ENCODE measurements at regions not wholly inside any gene's neighbourhood (a gene's known extent, or its start where the extent isn't known, plus 50 kb on each side); places are given as distances from the start of the nearest gene placed in this dataset.
A peak's percentile ranks its signal among the peaks of the same experiment; 100 is the strongest.

DNA sequence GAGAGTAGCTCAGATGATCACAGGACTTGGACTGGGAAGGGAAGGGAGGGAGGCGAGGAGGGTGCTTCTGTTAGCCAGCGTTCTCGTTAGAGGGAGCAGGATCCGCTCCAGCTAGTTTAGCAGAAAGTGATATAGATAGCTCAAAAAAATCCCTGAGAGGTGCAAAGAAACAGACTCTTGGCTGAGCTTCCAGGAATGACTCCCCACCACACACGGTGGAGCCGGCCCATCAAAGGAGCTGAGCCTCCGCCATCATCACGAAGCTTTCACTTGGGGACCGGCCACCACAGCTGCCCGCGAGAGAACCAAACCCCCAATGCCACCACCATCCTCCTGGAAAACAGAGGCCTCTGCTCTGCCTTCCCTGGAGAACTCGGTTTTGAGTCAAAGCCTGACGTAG lies 124.6 kb upstream of the BCL2L14 start:
- no peak for DNase-seq
- no peak for ATAC-seq
- no peaks in the 10 kb centered on the region for H3K4me1 ChIP-seq
- intact Hi-C loops (cut with DNase I): no loop called here
- TF ChIP-seq, protein P1, sequence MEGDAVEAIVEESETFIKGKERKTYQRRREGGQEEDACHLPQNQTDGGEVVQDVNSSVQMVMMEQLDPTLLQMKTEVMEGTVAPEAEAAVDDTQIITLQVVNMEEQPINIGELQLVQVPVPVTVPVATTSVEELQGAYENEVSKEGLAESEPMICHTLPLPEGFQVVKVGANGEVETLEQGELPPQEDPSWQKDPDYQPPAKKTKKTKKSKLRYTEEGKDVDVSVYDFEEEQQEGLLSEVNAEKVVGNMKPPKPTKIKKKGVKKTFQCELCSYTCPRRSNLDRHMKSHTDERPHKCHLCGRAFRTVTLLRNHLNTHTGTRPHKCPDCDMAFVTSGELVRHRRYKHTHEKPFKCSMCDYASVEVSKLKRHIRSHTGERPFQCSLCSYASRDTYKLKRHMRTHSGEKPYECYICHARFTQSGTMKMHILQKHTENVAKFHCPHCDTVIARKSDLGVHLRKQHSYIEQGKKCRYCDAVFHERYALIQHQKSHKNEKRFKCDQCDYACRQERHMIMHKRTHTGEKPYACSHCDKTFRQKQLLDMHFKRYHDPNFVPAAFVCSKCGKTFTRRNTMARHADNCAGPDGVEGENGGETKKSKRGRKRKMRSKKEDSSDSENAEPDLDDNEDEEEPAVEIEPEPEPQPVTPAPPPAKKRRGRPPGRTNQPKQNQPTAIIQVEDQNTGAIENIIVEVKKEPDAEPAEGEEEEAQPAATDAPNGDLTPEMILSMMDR (IDR thresholded peaks at IDR 0.05): no peak
- no peaks in the 10 kb centered on the region for H3K9me3 ChIP-seq
- no peaks in the 10 kb centered on the region for H3K36me3 ChIP-seq
- no peak overlapping the region for H3K27ac ChIP-seq
- H3K27me3 ChIP-seq: no peaks in the 10 kb centered on the region
- no peak overlapping the region for H3K4me3 ChIP-seq

DNA sequence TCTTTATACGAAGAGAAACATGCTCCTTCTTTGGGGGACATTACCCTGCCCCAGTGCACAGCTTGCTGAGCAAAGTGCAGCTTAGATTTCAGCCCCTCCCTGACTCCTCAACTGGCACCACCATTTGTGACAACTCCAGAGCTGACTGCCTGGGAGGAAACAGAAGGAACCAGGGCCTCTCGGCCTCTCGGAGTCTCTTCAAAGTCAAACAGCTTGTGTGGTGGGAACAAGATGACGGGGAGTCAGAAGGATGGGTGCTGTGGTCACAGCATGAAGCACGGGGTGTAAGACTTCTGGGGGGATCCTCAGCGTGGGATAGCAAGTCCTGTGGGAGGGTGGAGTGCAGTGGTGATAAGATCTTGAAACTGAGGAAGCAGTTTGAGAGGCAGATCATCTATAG lies 123.5 kb upstream of the BCL2L14 start:
- TF ChIP-seq, protein P1 (IDR thresholded peaks at IDR 0.05): no peak
- intact Hi-C loops (cut with DNase I): no loop called here
- Histone ChIP-seq H3K27ac (no peak overlapping the region), H3K4me1 (no peaks in the 10 kb centered on the region), H3K27me3 (no peaks in the 10 kb centered on the region), H3K9me3 (no peaks in the 10 kb centered on the region), H3K36me3 (no peaks in the 10 kb centered on the region), H3K4me3 (no peak overlapping the region)
- ATAC-seq: no peak
- DNase-seq: no peak

DNA sequence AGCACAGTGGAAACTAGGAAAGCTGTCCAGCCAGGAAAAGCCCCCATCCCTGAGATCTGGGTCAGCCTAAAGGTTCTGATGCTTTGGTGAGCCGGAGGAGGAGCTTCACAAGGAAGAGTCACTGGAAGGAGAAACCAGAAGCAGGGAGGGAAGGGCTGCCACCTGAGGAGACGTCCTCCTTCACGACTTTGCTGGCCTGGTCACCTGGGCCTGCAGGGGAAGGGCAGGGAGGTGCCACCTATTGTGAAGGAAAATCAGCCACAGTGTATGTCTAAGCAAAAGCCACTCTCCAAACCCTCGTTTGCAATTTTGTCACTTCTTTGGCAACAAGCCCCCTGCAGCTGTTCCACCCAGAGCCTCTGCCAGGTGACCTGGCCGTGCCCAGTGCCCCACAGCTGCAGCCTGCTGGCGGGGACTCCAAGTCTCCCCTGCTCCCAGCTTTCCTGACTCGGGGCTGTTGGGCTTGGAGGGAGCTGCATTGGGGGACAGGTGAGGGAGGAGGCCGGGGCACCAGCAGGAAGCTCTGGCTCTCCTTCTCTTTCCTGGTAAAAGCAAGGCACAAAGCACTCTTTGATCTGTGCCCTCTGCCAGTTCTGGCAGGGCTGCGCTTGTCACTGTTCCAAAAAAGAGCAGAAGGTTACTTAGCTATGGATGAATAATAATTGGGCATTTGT lies 120.9 kb upstream of the BCL2L14 start:
- TF ChIP-seq, protein P1 (IDR thresholded peaks at IDR 0.05): no peak
- Histone ChIP-seq H3K36me3 (no peaks in the 10 kb centered on the region), H3K4me1 (no peaks in the 10 kb centered on the region), H3K9me3 (no peaks in the 10 kb centered on the region), H3K27me3 (no peaks in the 10 kb centered on the region), H3K4me3 (no peak overlapping the region), H3K27ac (no peak overlapping the region)
- DNase-seq (no peak), ATAC-seq (peak; percentile 11)
- intact Hi-C loops (cut with DNase I): no loop called here

GRCh38 chr12:11951209-11951608 lies 119.5 kb upstream of the BCL2L14 start:
- DNase-seq (no peak), ATAC-seq (no peak)
- TF ChIP-seq, protein P1 (IDR thresholded peaks at IDR 0.05): no peak
- Histone ChIP-seq H3K36me3 (no peaks in the 10 kb centered on the region), H3K27me3 (no peaks in the 10 kb centered on the region), H3K27ac (no peak overlapping the region), H3K4me3 (no peak overlapping the region), H3K4me1 (no peaks in the 10 kb centered on the region), H3K9me3 (no peaks in the 10 kb centered on the region)
- intact Hi-C loops (cut with DNase I): no loop called here

DNA sequence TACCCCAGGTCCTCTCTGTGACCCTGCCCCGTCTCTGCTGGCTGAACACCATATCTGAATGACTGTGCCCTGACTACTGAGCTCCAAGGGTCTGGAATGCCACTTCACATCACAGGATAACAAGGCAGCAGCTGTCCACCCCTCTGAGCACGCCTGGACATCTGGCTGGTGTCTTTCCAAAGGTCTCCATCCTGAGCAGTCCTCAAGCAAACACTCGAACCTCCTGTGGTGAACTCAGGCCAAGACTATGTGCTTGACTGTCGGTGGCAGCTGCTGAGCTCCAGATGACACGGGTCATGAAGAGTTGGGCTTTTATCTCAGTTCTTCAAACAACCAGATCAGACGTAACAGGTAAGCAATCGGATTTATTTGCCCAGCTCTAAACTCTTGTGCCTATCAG lies 117.2 kb upstream of the BCL2L14 start:
- DNase-seq: no peak
- Histone ChIP-seq H3K4me3 (no peak overlapping the region), H3K27ac (no peak overlapping the region), H3K27me3 (no peaks in the 10 kb centered on the region), H3K4me1 (no peaks in the 10 kb centered on the region), H3K36me3 (no peaks in the 10 kb centered on the region), H3K9me3 (no peaks in the 10 kb centered on the region)
- intact Hi-C loops (cut with DNase I): no loop called here
- peak; percentile 30 for ATAC-seq
- TF ChIP-seq, protein P1 (IDR thresholded peaks at IDR 0.05): no peak

DNA sequence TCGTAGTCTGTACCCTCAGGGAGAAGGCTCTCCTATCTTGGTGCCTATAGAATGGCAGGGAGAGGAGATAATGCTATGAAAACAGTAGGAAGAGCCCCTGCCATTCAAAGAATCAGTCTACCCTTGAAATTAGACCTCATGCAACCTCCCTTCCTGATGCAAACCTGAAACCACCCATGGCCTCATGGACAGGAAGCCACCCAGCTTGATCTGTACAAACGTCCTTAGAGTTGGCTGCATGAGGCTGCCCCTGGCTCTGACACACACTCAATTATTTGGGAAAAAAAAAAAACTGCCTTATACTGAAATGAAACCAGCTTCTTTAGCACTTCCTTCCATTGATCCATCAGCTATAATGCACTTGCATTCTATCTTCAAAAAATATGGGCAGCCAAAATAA lies 116.6 kb upstream of the BCL2L14 start:
- H3K27me3 ChIP-seq: no peaks in the 10 kb centered on the region
- ATAC-seq: no peak
- H3K4me3 ChIP-seq: no peak overlapping the region

More for the DNA sequence above, 116.6 kb upstream of the BCL2L14 start:
- intact Hi-C loops (cut with DNase I): no loop called here
- H3K36me3 ChIP-seq: no peaks in the 10 kb centered on the region
- TF ChIP-seq, protein P1 (IDR thresholded peaks at IDR 0.05): no peak
- no peak overlapping the region for H3K27ac ChIP-seq
- H3K9me3 ChIP-seq: no peaks in the 10 kb centered on the region
- no peak for DNase-seq
- H3K4me1 ChIP-seq: no peaks in the 10 kb centered on the region

Data from upper lobe of right lung (tissue), 1 donor.